ENCODE measurements at regions not wholly inside any gene's neighbourhood (a gene's known extent, or its start where the extent isn't known, plus 50 kb on each side); places are given as distances from the start of the nearest gene placed in this dataset.

DNA sequence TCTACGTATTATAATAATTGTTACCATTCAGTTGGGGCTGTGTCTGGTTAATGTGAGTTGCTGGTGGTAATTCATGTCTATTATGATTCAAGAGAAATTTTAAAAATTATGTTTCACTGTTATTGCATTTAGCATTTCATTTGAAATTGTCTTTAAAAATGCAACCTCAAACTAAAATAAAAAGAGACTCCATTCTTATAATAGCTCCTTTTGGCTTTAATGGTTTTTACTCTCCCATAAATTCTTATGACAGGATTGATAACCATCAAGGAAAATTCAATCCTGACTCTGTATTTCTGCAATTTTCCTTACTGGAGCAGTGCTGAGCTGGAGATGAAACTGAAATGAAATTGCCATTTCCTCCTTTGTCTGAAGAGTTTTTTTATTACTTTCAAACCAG, 262.7 kb downstream of the REEP3 start:
- H3K9me3 Mint-ChIP-seq = no peaks in the 10 kb centered on the region; the same call in 2 of the 3 replicates
- TF ChIP-seq, protein P1, sequence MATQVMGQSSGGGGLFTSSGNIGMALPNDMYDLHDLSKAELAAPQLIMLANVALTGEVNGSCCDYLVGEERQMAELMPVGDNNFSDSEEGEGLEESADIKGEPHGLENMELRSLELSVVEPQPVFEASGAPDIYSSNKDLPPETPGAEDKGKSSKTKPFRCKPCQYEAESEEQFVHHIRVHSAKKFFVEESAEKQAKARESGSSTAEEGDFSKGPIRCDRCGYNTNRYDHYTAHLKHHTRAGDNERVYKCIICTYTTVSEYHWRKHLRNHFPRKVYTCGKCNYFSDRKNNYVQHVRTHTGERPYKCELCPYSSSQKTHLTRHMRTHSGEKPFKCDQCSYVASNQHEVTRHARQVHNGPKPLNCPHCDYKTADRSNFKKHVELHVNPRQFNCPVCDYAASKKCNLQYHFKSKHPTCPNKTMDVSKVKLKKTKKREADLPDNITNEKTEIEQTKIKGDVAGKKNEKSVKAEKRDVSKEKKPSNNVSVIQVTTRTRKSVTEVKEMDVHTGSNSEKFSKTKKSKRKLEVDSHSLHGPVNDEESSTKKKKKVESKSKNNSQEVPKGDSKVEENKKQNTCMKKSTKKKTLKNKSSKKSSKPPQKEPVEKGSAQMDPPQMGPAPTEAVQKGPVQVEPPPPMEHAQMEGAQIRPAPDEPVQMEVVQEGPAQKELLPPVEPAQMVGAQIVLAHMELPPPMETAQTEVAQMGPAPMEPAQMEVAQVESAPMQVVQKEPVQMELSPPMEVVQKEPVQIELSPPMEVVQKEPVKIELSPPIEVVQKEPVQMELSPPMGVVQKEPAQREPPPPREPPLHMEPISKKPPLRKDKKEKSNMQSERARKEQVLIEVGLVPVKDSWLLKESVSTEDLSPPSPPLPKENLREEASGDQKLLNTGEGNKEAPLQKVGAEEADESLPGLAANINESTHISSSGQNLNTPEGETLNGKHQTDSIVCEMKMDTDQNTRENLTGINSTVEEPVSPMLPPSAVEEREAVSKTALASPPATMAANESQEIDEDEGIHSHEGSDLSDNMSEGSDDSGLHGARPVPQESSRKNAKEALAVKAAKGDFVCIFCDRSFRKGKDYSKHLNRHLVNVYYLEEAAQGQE (IDR thresholded peaks at IDR 0.05; ENCODE audit: unreplicated experiment) = no peak
- TF ChIP-seq POLR2AphosphoS5 (IDR thresholded peaks at IDR 0.05; ENCODE audit: low read depth) = no peak
- TF ChIP-seq EZH2 (IDR thresholded peaks at IDR 0.05; ENCODE audit: low read depth, unreplicated experiment) = no peak
- TF ChIP-seq, protein P2, sequence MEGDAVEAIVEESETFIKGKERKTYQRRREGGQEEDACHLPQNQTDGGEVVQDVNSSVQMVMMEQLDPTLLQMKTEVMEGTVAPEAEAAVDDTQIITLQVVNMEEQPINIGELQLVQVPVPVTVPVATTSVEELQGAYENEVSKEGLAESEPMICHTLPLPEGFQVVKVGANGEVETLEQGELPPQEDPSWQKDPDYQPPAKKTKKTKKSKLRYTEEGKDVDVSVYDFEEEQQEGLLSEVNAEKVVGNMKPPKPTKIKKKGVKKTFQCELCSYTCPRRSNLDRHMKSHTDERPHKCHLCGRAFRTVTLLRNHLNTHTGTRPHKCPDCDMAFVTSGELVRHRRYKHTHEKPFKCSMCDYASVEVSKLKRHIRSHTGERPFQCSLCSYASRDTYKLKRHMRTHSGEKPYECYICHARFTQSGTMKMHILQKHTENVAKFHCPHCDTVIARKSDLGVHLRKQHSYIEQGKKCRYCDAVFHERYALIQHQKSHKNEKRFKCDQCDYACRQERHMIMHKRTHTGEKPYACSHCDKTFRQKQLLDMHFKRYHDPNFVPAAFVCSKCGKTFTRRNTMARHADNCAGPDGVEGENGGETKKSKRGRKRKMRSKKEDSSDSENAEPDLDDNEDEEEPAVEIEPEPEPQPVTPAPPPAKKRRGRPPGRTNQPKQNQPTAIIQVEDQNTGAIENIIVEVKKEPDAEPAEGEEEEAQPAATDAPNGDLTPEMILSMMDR (conservative IDR thresholded peaks at IDR 0.05; ENCODE audit: low read depth in 2 of 2) = no peak
- TF ChIP-seq CREB1 (CRISPR knock-in tag; IDR thresholded peaks at IDR 0.05; ENCODE audit: low read depth) = no peak
- TF ChIP-seq NANOG (IDR thresholded peaks at IDR 0.05; ENCODE audit: borderline replicate concordance) = no peak
- no peak for TF ChIP-seq ZNF114 (CRISPR knock-in tag; IDR thresholded peaks at IDR 0.05)
- TF ChIP-seq, protein P3, sequence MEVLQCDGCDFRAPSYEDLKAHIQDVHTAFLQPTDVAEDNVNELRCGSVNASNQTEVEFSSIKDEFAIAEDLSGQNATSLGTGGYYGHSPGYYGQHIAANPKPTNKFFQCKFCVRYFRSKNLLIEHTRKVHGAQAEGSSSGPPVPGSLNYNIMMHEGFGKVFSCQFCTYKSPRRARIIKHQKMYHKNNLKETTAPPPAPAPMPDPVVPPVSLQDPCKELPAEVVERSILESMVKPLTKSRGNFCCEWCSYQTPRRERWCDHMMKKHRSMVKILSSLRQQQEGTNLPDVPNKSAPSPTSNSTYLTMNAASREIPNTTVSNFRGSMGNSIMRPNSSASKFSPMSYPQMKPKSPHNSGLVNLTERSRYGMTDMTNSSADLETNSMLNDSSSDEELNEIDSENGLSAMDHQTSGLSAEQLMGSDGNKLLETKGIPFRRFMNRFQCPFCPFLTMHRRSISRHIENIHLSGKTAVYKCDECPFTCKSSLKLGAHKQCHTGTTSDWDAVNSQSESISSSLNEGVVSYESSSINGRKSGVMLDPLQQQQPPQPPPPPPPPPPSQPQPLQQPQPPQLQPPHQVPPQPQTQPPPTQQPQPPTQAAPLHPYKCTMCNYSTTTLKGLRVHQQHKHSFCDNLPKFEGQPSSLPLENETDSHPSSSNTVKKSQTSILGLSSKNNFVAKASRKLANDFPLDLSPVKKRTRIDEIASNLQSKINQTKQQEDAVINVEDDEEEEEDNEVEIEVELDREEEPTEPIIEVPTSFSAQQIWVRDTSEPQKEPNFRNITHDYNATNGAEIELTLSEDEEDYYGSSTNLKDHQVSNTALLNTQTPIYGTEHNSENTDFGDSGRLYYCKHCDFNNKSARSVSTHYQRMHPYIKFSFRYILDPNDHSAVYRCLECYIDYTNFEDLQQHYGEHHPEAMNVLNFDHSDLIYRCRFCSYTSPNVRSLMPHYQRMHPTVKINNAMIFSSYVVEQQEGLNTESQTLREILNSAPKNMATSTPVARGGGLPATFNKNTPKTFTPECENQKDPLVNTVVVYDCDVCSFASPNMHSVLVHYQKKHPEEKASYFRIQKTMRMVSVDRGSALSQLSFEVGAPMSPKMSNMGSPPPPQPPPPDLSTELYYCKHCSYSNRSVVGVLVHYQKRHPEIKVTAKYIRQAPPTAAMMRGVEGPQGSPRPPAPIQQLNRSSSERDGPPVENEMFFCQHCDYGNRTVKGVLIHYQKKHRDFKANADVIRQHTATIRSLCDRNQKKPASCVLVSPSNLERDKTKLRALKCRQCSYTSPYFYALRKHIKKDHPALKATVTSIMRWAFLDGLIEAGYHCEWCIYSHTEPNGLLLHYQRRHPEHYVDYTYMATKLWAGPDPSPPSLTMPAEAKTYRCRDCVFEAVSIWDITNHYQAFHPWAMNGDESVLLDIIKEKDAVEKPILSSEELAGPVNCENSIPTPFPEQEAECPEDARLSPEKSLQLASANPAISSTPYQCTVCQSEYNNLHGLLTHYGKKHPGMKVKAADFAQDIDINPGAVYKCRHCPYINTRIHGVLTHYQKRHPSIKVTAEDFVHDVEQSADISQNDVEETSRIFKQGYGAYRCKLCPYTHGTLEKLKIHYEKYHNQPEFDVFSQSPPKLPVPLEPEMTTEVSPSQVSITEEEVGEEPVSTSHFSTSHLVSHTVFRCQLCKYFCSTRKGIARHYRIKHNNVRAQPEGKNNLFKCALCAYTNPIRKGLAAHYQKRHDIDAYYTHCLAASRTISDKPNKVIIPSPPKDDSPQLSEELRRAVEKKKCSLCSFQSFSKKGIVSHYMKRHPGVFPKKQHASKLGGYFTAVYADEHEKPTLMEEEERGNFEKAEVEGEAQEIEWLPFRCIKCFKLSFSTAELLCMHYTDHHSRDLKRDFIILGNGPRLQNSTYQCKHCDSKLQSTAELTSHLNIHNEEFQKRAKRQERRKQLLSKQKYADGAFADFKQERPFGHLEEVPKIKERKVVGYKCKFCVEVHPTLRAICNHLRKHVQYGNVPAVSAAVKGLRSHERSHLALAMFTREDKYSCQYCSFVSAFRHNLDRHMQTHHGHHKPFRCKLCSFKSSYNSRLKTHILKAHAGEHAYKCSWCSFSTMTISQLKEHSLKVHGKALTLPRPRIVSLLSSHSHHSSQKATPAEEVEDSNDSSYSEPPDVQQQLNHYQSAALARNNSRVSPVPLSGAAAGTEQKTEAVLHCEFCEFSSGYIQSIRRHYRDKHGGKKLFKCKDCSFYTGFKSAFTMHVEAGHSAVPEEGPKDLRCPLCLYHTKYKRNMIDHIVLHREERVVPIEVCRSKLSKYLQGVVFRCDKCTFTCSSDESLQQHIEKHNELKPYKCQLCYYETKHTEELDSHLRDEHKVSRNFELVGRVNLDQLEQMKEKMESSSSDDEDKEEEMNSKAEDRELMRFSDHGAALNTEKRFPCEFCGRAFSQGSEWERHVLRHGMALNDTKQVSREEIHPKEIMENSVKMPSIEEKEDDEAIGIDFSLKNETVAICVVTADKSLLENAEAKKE (CRISPR knock-in tag; IDR thresholded peaks at IDR 0.05) = no peak
- TF ChIP-seq ZNF331 (CRISPR knock-in tag; IDR thresholded peaks at IDR 0.05; ENCODE audit: low read depth) = no peak
- no peak for TF ChIP-seq STAT1 (IDR thresholded peaks at IDR 0.05; ENCODE audit: unreplicated experiment)
- TF ChIP-seq EZH2phosphoT487 (IDR thresholded peaks at IDR 0.05; ENCODE audit: unreplicated experiment) = no peak
- no peak for TF ChIP-seq JUNB (IDR thresholded peaks at IDR 0.05; ENCODE audit: unreplicated experiment)
- TF ChIP-seq, protein P4, sequence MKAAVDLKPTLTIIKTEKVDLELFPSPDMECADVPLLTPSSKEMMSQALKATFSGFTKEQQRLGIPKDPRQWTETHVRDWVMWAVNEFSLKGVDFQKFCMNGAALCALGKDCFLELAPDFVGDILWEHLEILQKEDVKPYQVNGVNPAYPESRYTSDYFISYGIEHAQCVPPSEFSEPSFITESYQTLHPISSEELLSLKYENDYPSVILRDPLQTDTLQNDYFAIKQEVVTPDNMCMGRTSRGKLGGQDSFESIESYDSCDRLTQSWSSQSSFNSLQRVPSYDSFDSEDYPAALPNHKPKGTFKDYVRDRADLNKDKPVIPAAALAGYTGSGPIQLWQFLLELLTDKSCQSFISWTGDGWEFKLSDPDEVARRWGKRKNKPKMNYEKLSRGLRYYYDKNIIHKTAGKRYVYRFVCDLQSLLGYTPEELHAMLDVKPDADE (IDR thresholded peaks at IDR 0.05) = no peak

More for the DNA sequence above, 262.7 kb downstream of the REEP3 start:
- Mint-ChIP-seq H3K4me3 (no peak overlapping the region), H3K4me1 (no peaks in the 10 kb centered on the region), H3K36me3 (ENCODE audit: low read depth) (no peaks in the 10 kb centered on the region; the same call in 2 of the 3 replicates), H3K27me3 (ENCODE audit: insufficient read depth, low read depth, poor library complexity) (no peaks in the 10 kb centered on the region), H3K27ac (no peak overlapping the region)
- H3K27me3 ChIP-seq (ENCODE audit: insufficient read depth) = no peaks in the 10 kb centered on the region
- H2AFZ ChIP-seq = no peak overlapping the region
- H4K20me1 ChIP-seq (replicated peaks; ENCODE audit: insufficient read depth) = no peaks in the 10 kb centered on the region
- no peaks in the 10 kb centered on the region for H3K9me2 ChIP-seq (ENCODE audit: insufficient read depth)
- H3K27ac ChIP-seq (ENCODE audit: low read depth) = no peak overlapping the region
- no peak overlapping the region for H3K4me2 ChIP-seq
- H3K79me2 ChIP-seq (replicated peaks; ENCODE audit: insufficient read depth) = no peaks in the 10 kb centered on the region
- DNase-seq (ENCODE audit: low spot score) (no peak), ATAC-seq (no peak)
- no peak overlapping the region for H3K4me3 ChIP-seq
- H3K36me3 ChIP-seq (ENCODE audit: insufficient read depth) = no peaks in the 10 kb centered on the region
- no peaks in the 10 kb centered on the region for H3K4me1 ChIP-seq (ENCODE audit: insufficient read depth)
- H3F3A ChIP-seq (replicated peaks; ENCODE audit: low read depth) = no peaks in the 10 kb centered on the region
